ENCODE measurements at regions not wholly inside any gene's neighbourhood (a gene's known extent, or its start where the extent isn't known, plus 50 kb on each side); places are given as distances from the start of the nearest gene placed in this dataset.

- no peak for TF ChIP-seq POLR2A (IDR thresholded peaks at IDR 0.05)
- no peak for TF ChIP-seq CTCF (IDR thresholded peaks at IDR 0.05)
These were observed 136.6 kb upstream of the GLI2 start for GRCh38 chr2:120599072-120599471.
